ENCODE measurements at regions not wholly inside any gene's neighbourhood (a gene's known extent, or its start where the extent isn't known, plus 50 kb on each side); places are given as distances from the start of the nearest gene placed in this dataset.

- DNase-seq, result no peak
Measured at GRCh38 chr10:78164702-78165101, 131.0 kb downstream of the RPS24 start.

GRCh38 chr10:78165172-78165571, 131.5 kb downstream of the RPS24 start:
- DNase-seq, result no peak

- DNase-seq, result no peak
Measured at GRCh38 chr10:78165617-78166016, 132.0 kb downstream of the RPS24 start.

GRCh38 chr10:78166261-78166660, 132.6 kb downstream of the RPS24 start:
- DNase-seq, result no peak

- DNase-seq, result no peak
Measured at GRCh38 chr10:78169214-78169613, 135.6 kb downstream of the RPS24 start.

GRCh38 chr10:78170026-78170475, 136.4 kb downstream of the RPS24 start:
- DNase-seq, result peak in 1 of 2 donors; percentile 20

- DNase-seq, result no peak
Measured at GRCh38 chr10:78171633-78172400, 138.2 kb downstream of the RPS24 start.

- DNase-seq, result peak; percentile 32 to 74
Measured at GRCh38 chr10:78173360-78174015, 139.8 kb downstream of the RPS24 start.

- DNase-seq, result peak; percentile 18 to 36
Measured at GRCh38 chr10:78175444-78176015, 141.9 kb downstream of the RPS24 start.

- no peak for DNase-seq
Measured at GRCh38 chr10:78176320-78177317, 143.0 kb downstream of the RPS24 start.

- DNase-seq, result peak; percentile 75 to 86
Measured at GRCh38 chr10:78177491-78178185, 144.0 kb downstream of the RPS24 start.

- DNase-seq, result no peak
Measured at GRCh38 chr10:78178397-78178796, 144.7 kb downstream of the RPS24 start.

- DNase-seq, result no peak
Measured at GRCh38 chr10:78178940-78179339, 145.3 kb downstream of the RPS24 start.

GRCh38 chr10:78179886-78180705, 146.4 kb downstream of the RPS24 start:
- DNase-seq, result no peak

GRCh38 chr10:78181381-78182055, 147.9 kb downstream of the RPS24 start:
- DNase-seq, result no peak

GRCh38 chr10:78182841-78183240, 149.2 kb downstream of the RPS24 start:
- DNase-seq, result no peak

GRCh38 chr10:78184851-78185692, 151.4 kb downstream of the RPS24 start:
- DNase-seq, result no peak

- DNase-seq, result no peak
Measured at GRCh38 chr10:78185693-78186055, 152.0 kb downstream of the RPS24 start.

- no peak for DNase-seq
Measured at GRCh38 chr10:78186572-78186971, 152.9 kb downstream of the RPS24 start.

Measured in inflammatory macrophage (primary cell).